ENCODE measurements at regions not wholly inside any gene's neighbourhood (a gene's known extent, or its start where the extent isn't known, plus 50 kb on each side); places are given as distances from the start of the nearest gene placed in this dataset.

GRCh38 chr15:39438260-39438659, 142.6 kb upstream of the THBS1 start (continued):
- TF ChIP-seq, protein P1, sequence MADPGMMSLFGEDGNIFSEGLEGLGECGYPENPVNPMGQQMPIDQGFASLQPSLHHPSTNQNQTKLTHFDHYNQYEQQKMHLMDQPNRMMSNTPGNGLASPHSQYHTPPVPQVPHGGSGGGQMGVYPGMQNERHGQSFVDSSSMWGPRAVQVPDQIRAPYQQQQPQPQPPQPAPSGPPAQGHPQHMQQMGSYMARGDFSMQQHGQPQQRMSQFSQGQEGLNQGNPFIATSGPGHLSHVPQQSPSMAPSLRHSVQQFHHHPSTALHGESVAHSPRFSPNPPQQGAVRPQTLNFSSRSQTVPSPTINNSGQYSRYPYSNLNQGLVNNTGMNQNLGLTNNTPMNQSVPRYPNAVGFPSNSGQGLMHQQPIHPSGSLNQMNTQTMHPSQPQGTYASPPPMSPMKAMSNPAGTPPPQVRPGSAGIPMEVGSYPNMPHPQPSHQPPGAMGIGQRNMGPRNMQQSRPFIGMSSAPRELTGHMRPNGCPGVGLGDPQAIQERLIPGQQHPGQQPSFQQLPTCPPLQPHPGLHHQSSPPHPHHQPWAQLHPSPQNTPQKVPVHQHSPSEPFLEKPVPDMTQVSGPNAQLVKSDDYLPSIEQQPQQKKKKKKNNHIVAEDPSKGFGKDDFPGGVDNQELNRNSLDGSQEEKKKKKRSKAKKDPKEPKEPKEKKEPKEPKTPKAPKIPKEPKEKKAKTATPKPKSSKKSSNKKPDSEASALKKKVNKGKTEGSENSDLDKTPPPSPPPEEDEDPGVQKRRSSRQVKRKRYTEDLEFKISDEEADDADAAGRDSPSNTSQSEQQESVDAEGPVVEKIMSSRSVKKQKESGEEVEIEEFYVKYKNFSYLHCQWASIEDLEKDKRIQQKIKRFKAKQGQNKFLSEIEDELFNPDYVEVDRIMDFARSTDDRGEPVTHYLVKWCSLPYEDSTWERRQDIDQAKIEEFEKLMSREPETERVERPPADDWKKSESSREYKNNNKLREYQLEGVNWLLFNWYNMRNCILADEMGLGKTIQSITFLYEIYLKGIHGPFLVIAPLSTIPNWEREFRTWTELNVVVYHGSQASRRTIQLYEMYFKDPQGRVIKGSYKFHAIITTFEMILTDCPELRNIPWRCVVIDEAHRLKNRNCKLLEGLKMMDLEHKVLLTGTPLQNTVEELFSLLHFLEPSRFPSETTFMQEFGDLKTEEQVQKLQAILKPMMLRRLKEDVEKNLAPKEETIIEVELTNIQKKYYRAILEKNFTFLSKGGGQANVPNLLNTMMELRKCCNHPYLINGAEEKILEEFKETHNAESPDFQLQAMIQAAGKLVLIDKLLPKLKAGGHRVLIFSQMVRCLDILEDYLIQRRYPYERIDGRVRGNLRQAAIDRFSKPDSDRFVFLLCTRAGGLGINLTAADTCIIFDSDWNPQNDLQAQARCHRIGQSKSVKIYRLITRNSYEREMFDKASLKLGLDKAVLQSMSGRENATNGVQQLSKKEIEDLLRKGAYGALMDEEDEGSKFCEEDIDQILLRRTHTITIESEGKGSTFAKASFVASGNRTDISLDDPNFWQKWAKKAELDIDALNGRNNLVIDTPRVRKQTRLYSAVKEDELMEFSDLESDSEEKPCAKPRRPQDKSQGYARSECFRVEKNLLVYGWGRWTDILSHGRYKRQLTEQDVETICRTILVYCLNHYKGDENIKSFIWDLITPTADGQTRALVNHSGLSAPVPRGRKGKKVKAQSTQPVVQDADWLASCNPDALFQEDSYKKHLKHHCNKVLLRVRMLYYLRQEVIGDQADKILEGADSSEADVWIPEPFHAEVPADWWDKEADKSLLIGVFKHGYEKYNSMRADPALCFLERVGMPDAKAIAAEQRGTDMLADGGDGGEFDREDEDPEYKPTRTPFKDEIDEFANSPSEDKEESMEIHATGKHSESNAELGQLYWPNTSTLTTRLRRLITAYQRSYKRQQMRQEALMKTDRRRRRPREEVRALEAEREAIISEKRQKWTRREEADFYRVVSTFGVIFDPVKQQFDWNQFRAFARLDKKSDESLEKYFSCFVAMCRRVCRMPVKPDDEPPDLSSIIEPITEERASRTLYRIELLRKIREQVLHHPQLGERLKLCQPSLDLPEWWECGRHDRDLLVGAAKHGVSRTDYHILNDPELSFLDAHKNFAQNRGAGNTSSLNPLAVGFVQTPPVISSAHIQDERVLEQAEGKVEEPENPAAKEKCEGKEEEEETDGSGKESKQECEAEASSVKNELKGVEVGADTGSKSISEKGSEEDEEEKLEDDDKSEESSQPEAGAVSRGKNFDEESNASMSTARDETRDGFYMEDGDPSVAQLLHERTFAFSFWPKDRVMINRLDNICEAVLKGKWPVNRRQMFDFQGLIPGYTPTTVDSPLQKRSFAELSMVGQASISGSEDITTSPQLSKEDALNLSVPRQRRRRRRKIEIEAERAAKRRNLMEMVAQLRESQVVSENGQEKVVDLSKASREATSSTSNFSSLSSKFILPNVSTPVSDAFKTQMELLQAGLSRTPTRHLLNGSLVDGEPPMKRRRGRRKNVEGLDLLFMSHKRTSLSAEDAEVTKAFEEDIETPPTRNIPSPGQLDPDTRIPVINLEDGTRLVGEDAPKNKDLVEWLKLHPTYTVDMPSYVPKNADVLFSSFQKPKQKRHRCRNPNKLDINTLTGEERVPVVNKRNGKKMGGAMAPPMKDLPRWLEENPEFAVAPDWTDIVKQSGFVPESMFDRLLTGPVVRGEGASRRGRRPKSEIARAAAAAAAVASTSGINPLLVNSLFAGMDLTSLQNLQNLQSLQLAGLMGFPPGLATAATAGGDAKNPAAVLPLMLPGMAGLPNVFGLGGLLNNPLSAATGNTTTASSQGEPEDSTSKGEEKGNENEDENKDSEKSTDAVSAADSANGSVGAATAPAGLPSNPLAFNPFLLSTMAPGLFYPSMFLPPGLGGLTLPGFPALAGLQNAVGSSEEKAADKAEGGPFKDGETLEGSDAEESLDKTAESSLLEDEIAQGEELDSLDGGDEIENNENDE (IDR thresholded peaks at IDR 0.05; ENCODE audit: insufficient replicate concordance, low read length): no peak
- TF ChIP-seq CTCF (IDR thresholded peaks at IDR 0.05; ENCODE audit: control extremely low read depth in 1 of 3, insufficient read depth in 1 of 3, low read depth in 1 of 3, low read length in 3 of 3): no peak
- TF ChIP-seq TBP (IDR thresholded peaks at IDR 0.05; ENCODE audit: low read depth, low read length): no peak
- TF ChIP-seq SP1 (IDR thresholded peaks at IDR 0.05; ENCODE audit: low read depth, low read length): no peak
- TF ChIP-seq CHD1 (IDR thresholded peaks at IDR 0.05; ENCODE audit: low read depth, low read length): no peak
